HEK293 (cell line): ENCODE measurements at regions not wholly inside any gene's neighbourhood (a gene's known extent, or its start where the extent isn't known, plus 50 kb on each side); places are given as distances from the start of the nearest gene placed in this dataset.

ENCODE experiments used
- ZBTB21 ChIP-seq: fragments of 450-650 bp; formaldehyde crosslinking; IDR thresholded peaks from 2 replicates; pipeline ENCODE4 v1.5.1; 2017; ENCODE audit warnings: missing biosample characterization, missing genetic modification characterization
- ZNF24 ChIP-seq: fragments of 450-650 bp; formaldehyde crosslinking; IDR thresholded peaks from 2 replicates; pipeline ENCODE4 v1.5.1; 2016; ENCODE audit warnings: missing biosample characterization, missing genetic modification characterization
- ZNF777 ChIP-seq: fragments of 450-650 bp; formaldehyde crosslinking; IDR thresholded peaks from 2 replicates; pipeline ENCODE4 v1.5.1; 2017; ENCODE audit warnings: missing biosample characterization, missing genetic modification characterization, borderline replicate concordance
- TF ChIP-seq, protein P1 (sequence below): fragments of 450-650 bp; IDR thresholded peaks from 2 replicates; pipeline ENCODE4 v1.5.1; 2018; ENCODE audit warnings: missing biosample characterization, missing genetic modification characterization
- TF ChIP-seq, protein P2 (sequence below): fragments of 450-650 bp; formaldehyde crosslinking; IDR thresholded peaks from 2 replicates; pipeline ENCODE4 v1.5.1; 2016; ENCODE audit warnings: missing biosample characterization, missing genetic modification characterization

DNA sequence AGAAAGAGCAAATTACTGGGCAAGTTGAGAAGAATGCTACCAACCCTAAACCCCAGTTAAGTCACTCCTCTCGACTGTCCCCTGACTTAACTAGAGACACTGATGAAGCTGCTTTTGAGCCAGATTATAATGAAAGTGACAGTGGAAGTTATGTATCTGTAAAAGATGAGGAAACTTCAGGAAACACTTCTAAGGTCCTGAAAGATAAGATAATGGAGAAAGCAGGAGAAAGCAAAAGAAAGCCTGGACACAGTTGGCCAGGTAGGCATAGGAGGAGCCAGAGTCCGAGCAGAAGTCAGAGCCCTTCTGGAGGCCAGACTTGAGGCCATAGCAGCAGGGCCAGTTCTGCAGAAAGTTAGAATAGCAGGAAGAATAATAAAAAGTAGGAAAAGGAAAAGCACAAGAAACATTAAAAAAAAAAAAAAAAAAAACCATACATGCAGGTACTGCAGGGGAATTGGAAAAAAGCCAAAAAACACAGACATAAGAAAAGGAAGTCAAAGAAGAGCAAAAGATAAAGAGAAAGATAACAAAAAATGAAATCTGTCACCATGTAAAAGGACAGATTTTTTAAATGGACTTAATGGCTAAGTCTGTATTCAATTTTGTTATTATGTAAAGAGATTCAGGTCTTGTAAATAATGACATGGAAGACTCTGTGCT is 101.0 kb upstream of the KCNMA1 start:
- no peak for TF ChIP-seq ZNF777 (tag by site-specific recombination)
- no peak for TF ChIP-seq ZNF24 (tag by site-specific recombination)
- no peak for TF ChIP-seq ZBTB21
- TF ChIP-seq, protein P1, sequence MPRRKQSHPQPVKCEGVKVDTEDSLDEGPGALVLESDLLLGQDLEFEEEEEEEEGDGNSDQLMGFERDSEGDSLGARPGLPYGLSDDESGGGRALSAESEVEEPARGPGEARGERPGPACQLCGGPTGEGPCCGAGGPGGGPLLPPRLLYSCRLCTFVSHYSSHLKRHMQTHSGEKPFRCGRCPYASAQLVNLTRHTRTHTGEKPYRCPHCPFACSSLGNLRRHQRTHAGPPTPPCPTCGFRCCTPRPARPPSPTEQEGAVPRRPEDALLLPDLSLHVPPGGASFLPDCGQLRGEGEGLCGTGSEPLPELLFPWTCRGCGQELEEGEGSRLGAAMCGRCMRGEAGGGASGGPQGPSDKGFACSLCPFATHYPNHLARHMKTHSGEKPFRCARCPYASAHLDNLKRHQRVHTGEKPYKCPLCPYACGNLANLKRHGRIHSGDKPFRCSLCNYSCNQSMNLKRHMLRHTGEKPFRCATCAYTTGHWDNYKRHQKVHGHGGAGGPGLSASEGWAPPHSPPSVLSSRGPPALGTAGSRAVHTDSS (tag by site-specific recombination), result no peak
- TF ChIP-seq, protein P2, sequence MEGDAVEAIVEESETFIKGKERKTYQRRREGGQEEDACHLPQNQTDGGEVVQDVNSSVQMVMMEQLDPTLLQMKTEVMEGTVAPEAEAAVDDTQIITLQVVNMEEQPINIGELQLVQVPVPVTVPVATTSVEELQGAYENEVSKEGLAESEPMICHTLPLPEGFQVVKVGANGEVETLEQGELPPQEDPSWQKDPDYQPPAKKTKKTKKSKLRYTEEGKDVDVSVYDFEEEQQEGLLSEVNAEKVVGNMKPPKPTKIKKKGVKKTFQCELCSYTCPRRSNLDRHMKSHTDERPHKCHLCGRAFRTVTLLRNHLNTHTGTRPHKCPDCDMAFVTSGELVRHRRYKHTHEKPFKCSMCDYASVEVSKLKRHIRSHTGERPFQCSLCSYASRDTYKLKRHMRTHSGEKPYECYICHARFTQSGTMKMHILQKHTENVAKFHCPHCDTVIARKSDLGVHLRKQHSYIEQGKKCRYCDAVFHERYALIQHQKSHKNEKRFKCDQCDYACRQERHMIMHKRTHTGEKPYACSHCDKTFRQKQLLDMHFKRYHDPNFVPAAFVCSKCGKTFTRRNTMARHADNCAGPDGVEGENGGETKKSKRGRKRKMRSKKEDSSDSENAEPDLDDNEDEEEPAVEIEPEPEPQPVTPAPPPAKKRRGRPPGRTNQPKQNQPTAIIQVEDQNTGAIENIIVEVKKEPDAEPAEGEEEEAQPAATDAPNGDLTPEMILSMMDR, result no peak
